HT-29 (cell line): ENCODE measurements at regions not wholly inside any gene's neighbourhood (a gene's known extent, or its start where the extent isn't known, plus 50 kb on each side); places are given as distances from the start of the nearest gene placed in this dataset.
"Not testable (repeated sequence)": the region's sequence is repeated elsewhere in the genome, so short reads cannot be mapped to it uniquely, and the experiment has no call there.

Source experiments
- DNase-seq: peaks from one replicate; pipeline ENCODE4 v3.0.0-alpha.2; 2015; ENCODE audit warnings: low spot score

- no peak for DNase-seq
These were observed 1069.0 kb downstream of the FSCB start for GRCh38 chr14:43438056-43438455.

DNA sequence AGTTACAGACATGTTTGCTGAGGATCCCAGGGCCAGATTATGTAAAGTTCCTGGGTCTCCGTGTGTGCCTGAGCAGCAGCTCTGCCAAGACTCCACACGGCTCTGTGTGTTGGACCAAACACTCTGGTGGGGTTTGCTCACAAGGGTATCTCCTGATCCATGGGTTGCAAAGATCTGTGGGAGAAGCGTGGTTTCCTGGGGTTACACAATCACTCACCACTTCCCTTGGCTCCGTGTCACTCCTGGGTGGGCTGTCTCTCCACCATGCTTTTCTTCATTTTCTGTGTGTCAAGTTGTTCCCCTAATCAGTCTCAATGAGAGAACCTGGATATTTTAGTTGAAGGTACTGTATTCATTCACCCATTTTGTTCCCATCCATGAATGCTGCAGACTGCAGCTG lies 1088.8 kb downstream of the FSCB start:
- no peak for DNase-seq

DNA sequence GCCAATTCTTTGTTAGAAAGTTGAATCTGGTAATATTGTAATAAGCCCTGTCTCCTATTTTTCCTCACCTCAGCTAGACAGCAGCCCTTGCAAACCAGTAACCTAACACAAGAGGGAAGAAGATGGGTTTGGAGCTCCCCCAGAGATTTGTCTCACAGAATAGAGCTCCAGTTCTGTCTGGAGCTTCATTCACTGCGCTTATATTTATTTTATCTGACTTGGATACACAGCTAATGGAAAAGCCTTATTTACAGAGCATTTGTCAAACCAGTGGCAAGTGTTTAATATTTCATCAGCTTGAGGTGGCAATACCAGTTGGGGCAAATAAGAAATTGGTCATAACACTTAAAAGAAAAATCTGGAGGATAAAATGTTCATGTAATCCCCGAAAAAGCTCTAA lies 1094.0 kb downstream of the FSCB start:
- DNase-seq, result no peak

- no peak for DNase-seq
These were observed 1095.2 kb downstream of the FSCB start for GRCh38 chr14:43411841-43412240.

DNA sequence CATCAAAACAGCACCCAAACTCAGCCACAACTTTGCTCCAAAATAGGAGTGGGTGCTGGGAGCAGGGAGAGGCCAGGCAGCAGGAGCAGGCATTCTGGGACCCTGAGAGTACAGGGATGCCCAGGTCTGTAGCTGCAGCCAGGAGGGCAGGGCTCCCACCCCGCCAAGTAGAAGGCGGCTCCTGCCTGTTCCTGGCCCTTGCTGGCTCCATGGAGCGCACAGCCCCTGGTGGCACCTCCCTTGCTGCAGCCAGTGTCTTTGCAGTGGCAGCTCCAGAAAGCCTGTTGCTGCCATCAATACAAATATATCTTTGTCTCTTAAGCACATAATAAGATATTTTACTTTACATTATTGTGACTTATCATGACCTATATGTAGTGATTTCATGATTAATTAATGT lies 1096.5 kb downstream of the FSCB start:
- DNase-seq, result no peak

DNA sequence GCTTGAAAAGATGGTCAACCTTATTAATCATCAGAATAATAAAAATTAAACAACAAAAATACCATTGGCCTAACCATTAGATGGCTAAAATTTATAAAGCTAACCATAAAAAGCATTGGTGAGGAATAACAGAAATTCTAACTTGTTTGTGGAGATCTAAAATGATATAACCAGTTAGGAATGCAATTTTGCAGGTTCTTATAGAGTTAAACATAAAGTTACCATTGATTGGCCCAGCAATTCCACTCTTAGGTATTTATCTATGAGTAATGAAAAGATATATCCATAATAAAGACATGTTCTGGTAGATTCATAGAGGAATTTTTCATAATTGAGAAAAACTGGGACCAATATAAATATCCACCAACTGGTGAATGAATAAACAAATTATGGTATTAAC lies 1098.6 kb downstream of the FSCB start:
- no peak for DNase-seq

DNA sequence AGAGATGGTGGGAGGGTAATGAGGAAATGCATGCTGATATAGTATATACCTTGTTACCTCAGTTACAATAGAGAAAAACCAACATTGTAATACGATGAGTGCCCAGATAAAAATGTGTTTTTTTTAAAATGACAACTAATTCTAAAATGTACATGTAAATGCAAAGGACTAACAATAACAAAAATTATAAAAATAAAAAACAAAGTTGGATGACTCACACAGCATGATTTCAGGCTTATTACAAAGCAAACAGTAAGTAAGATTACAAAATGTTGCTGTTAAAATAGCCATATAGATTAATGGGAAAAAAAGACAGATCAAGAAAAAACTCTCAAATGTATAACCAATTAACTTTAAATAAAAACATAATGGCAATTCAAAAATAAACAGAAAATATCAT lies 1099.4 kb downstream of the FSCB start:
- no peak for DNase-seq

DNA sequence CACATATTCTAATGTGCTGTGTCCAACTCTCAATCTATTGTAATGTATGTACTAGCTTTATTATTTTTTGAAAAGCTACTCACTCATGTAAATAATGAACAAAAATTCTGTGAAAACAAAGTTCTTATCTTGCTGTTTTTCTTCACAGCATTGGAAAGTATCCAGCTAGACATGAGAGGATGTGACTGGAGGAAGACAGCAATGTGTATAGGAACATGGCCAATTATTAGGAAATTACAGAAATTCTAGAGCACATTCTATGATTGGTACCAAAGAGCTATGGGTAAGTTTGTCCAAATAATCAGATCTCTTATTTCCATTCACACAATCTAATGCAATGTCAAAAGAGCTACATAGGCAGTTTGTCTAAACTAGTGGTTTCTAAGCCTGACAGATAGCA lies 1100.2 kb downstream of the FSCB start:
- DNase-seq, result no peak

DNA sequence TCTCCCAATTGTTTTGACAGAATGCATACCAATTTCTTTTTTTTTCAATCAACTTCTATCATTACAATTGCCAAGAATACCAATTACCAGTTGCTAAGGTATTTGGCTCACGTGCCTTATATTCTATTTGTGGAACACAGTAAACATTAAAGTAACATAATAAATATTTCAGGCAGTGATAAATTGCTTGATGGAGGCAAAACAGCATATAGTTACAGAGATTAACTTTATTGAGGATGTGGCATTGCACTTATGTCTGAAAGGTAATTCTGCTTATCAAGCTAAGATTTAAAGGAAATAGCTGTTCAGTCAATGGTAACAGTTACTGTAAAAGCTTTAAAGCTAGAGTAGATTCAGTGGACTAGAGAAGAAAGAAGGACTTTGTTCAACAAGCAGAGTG lies 1107.8 kb downstream of the FSCB start:
- DNase-seq, result no peak

DNA sequence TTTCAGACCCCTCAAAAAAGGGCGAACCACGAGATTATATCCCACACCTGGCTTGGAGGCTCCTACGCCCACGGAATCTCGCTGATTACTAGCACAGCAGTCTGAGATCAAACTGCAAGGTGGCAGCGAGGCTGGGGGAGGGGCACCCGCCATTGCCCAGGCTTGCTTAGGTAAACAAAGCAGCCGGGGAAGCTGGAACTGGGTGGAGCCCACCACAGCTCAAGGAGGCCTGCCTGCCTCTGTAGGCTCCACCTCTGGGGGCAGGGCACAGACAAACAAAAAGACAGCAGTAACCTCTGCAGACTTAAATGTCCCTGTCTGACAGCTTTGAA lies 1136.6 kb downstream of the FSCB start:
- DNase-seq, result not testable (repeated sequence)

- no peak for DNase-seq
These were observed 1137.1 kb downstream of the FSCB start for GRCh38 chr14:43369710-43370564.

- no peak for DNase-seq
These were observed 1144.5 kb downstream of the FSCB start for GRCh38 chr14:43362586-43362985.

GRCh38 chr14:43361751-43362150 lies 1145.3 kb downstream of the FSCB start:
- no peak for DNase-seq

- no peak for DNase-seq
These were observed 1146.8 kb downstream of the FSCB start for GRCh38 chr14:43360239-43360638.

DNA sequence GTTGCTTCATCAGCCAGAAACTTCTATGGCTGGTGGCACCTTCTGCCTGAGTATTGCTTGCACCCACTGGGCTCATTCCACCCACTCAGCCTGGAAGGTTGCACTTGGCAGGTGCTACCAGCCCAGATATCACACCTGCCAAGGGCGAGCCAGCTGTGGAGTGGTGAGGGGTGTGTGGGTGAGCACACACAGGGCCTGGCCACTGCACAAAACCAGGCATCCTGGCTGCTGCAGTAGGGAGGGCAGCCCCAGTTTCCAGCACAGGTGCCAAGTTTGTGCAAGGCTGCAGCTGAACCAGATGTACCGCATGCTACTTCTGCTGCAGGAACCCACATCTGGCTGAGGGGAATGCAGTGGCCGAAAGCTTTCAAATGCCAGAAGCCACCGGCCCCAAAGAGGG lies 1147.8 kb downstream of the FSCB start:
- DNase-seq, result no peak

- no peak for DNase-seq
These were observed 1150.0 kb downstream of the FSCB start for GRCh38 chr14:43356979-43357545.

GRCh38 chr14:43356382-43356781 lies 1150.7 kb downstream of the FSCB start:
- DNase-seq, result no peak

DNA sequence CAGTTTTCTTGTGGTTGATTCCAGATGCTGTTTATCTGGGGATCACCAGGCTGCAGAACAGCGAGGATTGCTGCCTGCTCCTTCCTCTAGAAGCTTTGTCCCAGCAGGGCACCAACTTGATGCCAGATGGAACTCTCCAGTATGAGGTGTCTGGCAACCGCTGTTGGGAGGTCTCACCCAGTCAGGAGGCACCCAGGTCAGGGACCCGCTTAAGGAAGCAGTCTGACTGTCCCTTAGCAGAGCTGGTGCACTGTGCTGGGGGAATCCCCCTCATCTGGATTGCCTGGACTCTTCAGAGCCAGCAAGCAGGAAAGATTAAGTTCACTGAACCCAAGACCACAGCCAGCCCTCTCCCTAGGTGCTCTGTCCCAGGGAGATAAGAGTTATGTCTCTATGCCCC lies 1165.2 kb downstream of the FSCB start:
- DNase-seq, result no peak

DNA sequence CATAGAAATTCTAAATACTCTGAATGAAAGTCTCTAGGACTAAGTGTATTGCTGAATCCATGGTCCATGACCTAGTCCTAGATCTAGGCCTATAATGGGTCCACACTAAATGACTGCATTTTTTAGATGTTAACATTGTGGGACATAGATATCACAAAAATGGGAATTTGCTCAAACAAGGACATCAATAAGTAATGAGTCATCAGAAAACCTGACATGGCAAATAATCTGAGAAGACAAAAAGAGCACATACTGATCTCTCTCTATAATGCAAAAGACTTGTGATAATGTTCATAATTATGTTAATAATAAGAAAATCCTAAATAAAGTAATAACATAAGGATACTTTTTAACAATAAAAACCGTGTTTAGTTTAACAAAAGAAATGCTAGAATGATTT lies 1168.4 kb downstream of the FSCB start:
- DNase-seq, result no peak

DNA sequence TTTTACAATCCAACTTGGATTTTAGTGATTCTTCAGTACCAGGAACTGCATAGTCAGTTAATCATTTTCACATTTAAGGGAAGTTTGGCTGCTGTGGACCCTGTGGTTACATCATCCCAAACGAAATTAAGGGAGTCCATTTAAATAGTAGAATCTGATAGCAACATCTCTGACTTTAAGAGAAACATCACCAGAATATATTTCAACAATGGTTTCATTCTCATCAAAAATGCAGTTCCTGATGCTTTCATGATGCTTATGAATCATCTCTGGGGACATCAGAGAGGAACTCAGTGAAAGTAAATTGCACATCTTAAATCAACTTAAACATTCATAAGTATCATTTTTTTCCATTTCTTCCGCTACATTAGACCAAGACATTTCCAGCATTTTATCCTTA lies 1170.7 kb downstream of the FSCB start:
- no peak for DNase-seq

- DNase-seq, result not testable (repeated sequence)
These were observed 1180.3 kb downstream of the FSCB start for GRCh38 chr14:43326501-43327407.

GRCh38 chr14:43316427-43316826 lies 1190.7 kb downstream of the FSCB start:
- no peak for DNase-seq

GRCh38 chr14:43313719-43314118 lies 1193.4 kb downstream of the FSCB start:
- no peak for DNase-seq
